IMR-90 (cell line): ENCODE measurements at regions not wholly inside any gene's neighbourhood (a gene's known extent, or its start where the extent isn't known, plus 50 kb on each side); places are given as distances from the start of the nearest gene placed in this dataset.

Source experiments
- ATAC-seq: fragments of 200-7000 bp; cut with Tn5 transposase; 2 replicates; pipeline ENCODE4 v1.9.1; 2020; ENCODE audit warnings: low read depth, mild to moderate bottlenecking, moderate library complexity
- BruUV-seq: library from RNA; stranded (reverse); fragments of 400-500 nt; replicated peaks from 2 replicates; lab custom pipeline; 2021; lab: Mats Ljungman, UMichigan
- CTCF ChIA-PET: fragments of 300-600 bp; formaldehyde crosslinking; extraction: SDS; loops from one replicate; lab custom pipeline; 2021; ENCODE audit warnings: antibody characterized with exemption; lab: Yijun Ruan, JAX
- POLR2A ChIA-PET: fragments of 300-600 bp; sonication (Branson Sonifier 250); formaldehyde crosslinking; loops from one replicate; lab custom pipeline; 2022; ENCODE audit warnings: antibody characterized with exemption; ENCODE audit not compliant: unreplicated experiment; lab: Charles Lee
- DNase-seq: peaks from one replicate; pipeline ENCODE4 v3.0.0; 2013
- H2AFZ ChIP-seq: replicated peaks from 2 replicates; pipeline ENCODE3; 2013; ENCODE audit warnings: low read length, mild to moderate bottlenecking; ENCODE audit not compliant: poor library complexity
- H2AK5ac ChIP-seq: 2 replicates; pipeline ENCODE4 v1.6.1; 2013; ENCODE audit warnings: low read depth, low read length, inconsistent platforms
- H2AK9ac ChIP-seq: replicated peaks from 2 replicates; pipeline ENCODE3; 2013; ENCODE audit warnings: mild to moderate bottlenecking, low read depth, low read length, moderate library complexity; ENCODE audit not compliant: poor library complexity
- H2BK120ac ChIP-seq: 2 replicates; pipeline ENCODE4 v1.6.1; 2013; ENCODE audit warnings: low read depth, low read length, inconsistent platforms
- H2BK15ac ChIP-seq: 3 replicates; pipeline ENCODE4 v1.6.1; 2013; ENCODE audit warnings: low read depth, low read length, inconsistent platforms
- H2BK20ac ChIP-seq: 2 replicates; pipeline ENCODE4 v1.6.1; 2013; ENCODE audit warnings: low read depth, mild to moderate bottlenecking, inconsistent platforms, low read length, moderate library complexity
- H2BK5ac ChIP-seq: 2 replicates; pipeline ENCODE4 v1.6.1; 2013; ENCODE audit warnings: mild to moderate bottlenecking, low read depth, low read length, inconsistent platforms; ENCODE audit not compliant: poor library complexity, severe bottlenecking
- H3K14ac ChIP-seq: replicated peaks from 2 replicates; pipeline ENCODE4 v1.6.1; 2013; ENCODE audit warnings: low read depth, low read length, inconsistent platforms
- H3K18ac ChIP-seq: 2 replicates; pipeline ENCODE4 v1.6.1; 2013; ENCODE audit warnings: low read depth, low read length, control low read depth
- H3K23ac ChIP-seq: 2 replicates; pipeline ENCODE4 v1.6.1; 2013; ENCODE audit warnings: low read depth, low read length, inconsistent platforms
- H3K27ac ChIP-seq: 2 replicates; pipeline ENCODE4 v1.5.1; 2013; ENCODE audit warnings: mild to moderate bottlenecking, control low read depth, low read length; ENCODE audit not compliant: insufficient read depth
- H3K27me3 ChIP-seq: 2 replicates; pipeline ENCODE4 v1.6.1; 2013; ENCODE audit warnings: low read length; ENCODE audit not compliant: control insufficient read depth, insufficient read depth
- H3K36me3 ChIP-seq: 2 replicates; pipeline ENCODE4 v1.6.1; 2013; ENCODE audit warnings: low read length, mixed read lengths; ENCODE audit not compliant: control insufficient read depth, insufficient read depth
- H3K4ac ChIP-seq: 2 replicates; pipeline ENCODE4 v1.6.1; 2013; ENCODE audit warnings: low read depth, low read length, inconsistent platforms
- H3K4me1 ChIP-seq: 2 replicates; pipeline ENCODE4 v1.6.1; 2013; ENCODE audit warnings: low read length, mixed read lengths; ENCODE audit not compliant: control insufficient read depth, insufficient read depth
- H3K4me2 ChIP-seq: 2 replicates; pipeline ENCODE4 v1.6.1; 2013; ENCODE audit warnings: low read depth, mild to moderate bottlenecking, control low read depth, low read length, moderate library complexity
- H3K4me3 ChIP-seq: 2 replicates; pipeline ENCODE4 v1.5.1; 2013; ENCODE audit warnings: low read depth, mild to moderate bottlenecking, control low read depth, low read length, moderate library complexity; ENCODE audit not compliant: insufficient read depth
- H3K56ac ChIP-seq: 2 replicates; pipeline ENCODE4 v1.6.1; 2013; ENCODE audit warnings: low read length, inconsistent platforms; ENCODE audit not compliant: insufficient read depth; ENCODE audit errors: extremely low read depth
- H3K79me1 ChIP-seq, 2 experiments: 2 replicates each; pipeline ENCODE4 v1.6.1; 2013; ENCODE audit warnings: low read length in 2 of 2, inconsistent platforms in 1 of 2, low read depth in 1 of 2
- H3K9ac ChIP-seq: 2 replicates; pipeline ENCODE4 v1.6.1; 2013; ENCODE audit warnings: low read depth, low read length, control low read depth
- H3K9me1 ChIP-seq: 2 replicates; pipeline ENCODE4 v1.6.1; 2013; ENCODE audit warnings: low read length, inconsistent platforms; ENCODE audit not compliant: insufficient read depth
- H3K9me3 ChIP-seq: 2 replicates; pipeline ENCODE4 v1.6.1; 2013; ENCODE audit warnings: low read length; ENCODE audit not compliant: control insufficient read depth, insufficient read depth
- H4K20me1 ChIP-seq: 2 replicates; pipeline ENCODE4 v1.6.1; 2013; ENCODE audit warnings: low read length, inconsistent platforms; ENCODE audit not compliant: insufficient read depth
- H4K5ac ChIP-seq: 2 replicates; pipeline ENCODE4 v1.6.1; 2013; ENCODE audit warnings: mild to moderate bottlenecking, low read depth, low read length, control low read depth
- H4K8ac ChIP-seq, 2 experiments: 2 replicates each; pipeline ENCODE4 v1.6.1; 2013; ENCODE audit warnings: low read depth in 2 of 2, low read length in 2 of 2, control low read depth in 1 of 2, inconsistent platforms in 1 of 2
- H4K91ac ChIP-seq: 2 replicates; pipeline ENCODE4 v1.6.1; 2013; ENCODE audit warnings: low read depth, low read length, inconsistent platforms; ENCODE audit not compliant: insufficient read depth
- BHLHE40 ChIP-seq: fragments of 150-350 bp; IDR thresholded peaks from 2 replicates; pipeline ENCODE4 v1.6.1; 2016; ENCODE audit warnings: mild to moderate bottlenecking, low read depth, low read length
- CHD1 ChIP-seq: IDR thresholded peaks from 2 replicates; pipeline ENCODE4 v1.6.1; 2012; ENCODE audit warnings: low read depth, low read length, improper control_type of control experiment
- CTCF ChIP-seq: conservative IDR thresholded peaks from 2 replicates; pipeline ENCODE4 v1.5.1; 2012; ENCODE audit warnings: mild to moderate bottlenecking, low read depth, low read length, improper control_type of control experiment
- FOS ChIP-seq: fragments of 150-350 bp; IDR thresholded peaks from 2 replicates; pipeline ENCODE4 v1.6.1; 2016; ENCODE audit warnings: low read depth, low read length
- MAFK ChIP-seq: IDR thresholded peaks from 2 replicates; pipeline ENCODE4 v1.6.1; 2012; ENCODE audit warnings: low read depth, low read length, improper control_type of control experiment
- MAZ ChIP-seq: IDR thresholded peaks from 2 replicates; pipeline ENCODE4 v1.6.1; 2012; ENCODE audit warnings: low read depth, mild to moderate bottlenecking, low read length, improper control_type of control experiment, moderate library complexity, borderline replicate concordance
- MXI1 ChIP-seq: IDR thresholded peaks from 2 replicates; pipeline ENCODE4 v1.6.1; 2012; ENCODE audit warnings: low read depth, mild to moderate bottlenecking, low read length, moderate library complexity, borderline replicate concordance
- NFE2L2 ChIP-seq: fragments of 150-350 bp; IDR thresholded peaks from 2 replicates; pipeline ENCODE4 v1.6.1; 2016; ENCODE audit warnings: low read depth, mild to moderate bottlenecking, low read length
- POLR2A ChIP-seq: IDR thresholded peaks from 2 replicates; pipeline ENCODE4 v1.6.1; 2012; ENCODE audit warnings: mild to moderate bottlenecking, low read depth, low read length
- RCOR1 ChIP-seq: IDR thresholded peaks from 2 replicates; pipeline ENCODE4 v1.6.1; 2012; ENCODE audit warnings: mild to moderate bottlenecking, low read length, improper control_type of control experiment; ENCODE audit not compliant: insufficient replicate concordance
- USF2 ChIP-seq: fragments of 150-350 bp; IDR thresholded peaks from 2 replicates; pipeline ENCODE4 v1.6.1; 2017; ENCODE audit warnings: mild to moderate bottlenecking, antibody characterized with exemption, low read length, low read depth
- WGBS, 2 experiments: methylation state at CpG; one replicate each; pipeline versions ENCODE4 v1.1.5 to v1.1.7; 2013; ENCODE audit warnings: missing lambda C conversion rate in 2 of 2; ENCODE audit not compliant: insufficient read length in 1 of 2; ENCODE audit errors: extremely low coverage in 2 of 2; 5-methylcytosine and 5-hydroxymethylcytosine counted together
- dilution Hi-C: fragments of 300-500 bp; cut with HindIII; formaldehyde crosslinking; loops from one replicate; pipeline ENCODE4 v1.14.3; 2018; ENCODE audit warnings: low sequenced_read_pairs; ENCODE audit not compliant: unreplicated experiment
- in situ Hi-C: fragments of 300-500 bp; cut with MboI; formaldehyde crosslinking; loops from 3 replicates; pipeline ENCODE4 v1.14.3; 2019; ENCODE audit warnings: low sequenced_read_pairs, inconsistent platforms, mixed read lengths
- intact Hi-C: fragments of 100-400 bp; cut with micrococcal nuclease; formaldehyde crosslinking; loops from 2 replicates; pipeline ENCODE4 v1.10.0; 2022

GRCh38 chr11:115707180-115707905 is 203.1 kb upstream of the CADM1 start:
- WGBS, 2 experiments, result no CpG with 5 or more reads among the region's 4 CpGs
- no peak overlapping the region for H4K91ac ChIP-seq
- H3K4me2 ChIP-seq, result no peak overlapping the region
- no peak overlapping the region for H3K4ac ChIP-seq
- TF ChIP-seq CHD1, result no peak
- TF ChIP-seq BHLHE40, result no peak
- TF ChIP-seq POLR2A, result no peak
- TF ChIP-seq FOS, result no peak
- no peak for TF ChIP-seq MXI1
- no peak for TF ChIP-seq RCOR1
- TF ChIP-seq MAZ, result no peak
- no peak for TF ChIP-seq NFE2L2
- no peak for TF ChIP-seq CTCF
- no peak for TF ChIP-seq MAFK
- TF ChIP-seq USF2, result no peak
- H2AFZ ChIP-seq, result no peak overlapping the region
- no peak overlapping the region for H3K18ac ChIP-seq
- no peak overlapping the region for H4K5ac ChIP-seq
- DNase-seq (no peak), ATAC-seq (no peak)
- ChIA-PET CTCF (interaction anchor here (0.6 to 1.3 kb wide), 3 partner anchors 8 to 493 kb away, joined by 3 to 7 read pairs (median 4); no protein-coding TSS in a partner anchor), POLR2A (no interaction called here)
- no peak overlapping the region for H3K23ac ChIP-seq
- no peak overlapping the region for H3K4me3 ChIP-seq
- H3K27ac ChIP-seq, result no peak overlapping the region
- BruUV-seq, result no TSS peak
- no peaks in the 10 kb centered on the region for H3K9me1 ChIP-seq
- H2BK20ac ChIP-seq, result no peak overlapping the region
- no peaks in the 10 kb centered on the region for H3K36me3 ChIP-seq
- dilution Hi-C loops (no loop called here), in situ Hi-C loops (no loop called here), intact Hi-C loops (no loop called here)
- H3K79me1 ChIP-seq, result no peaks in the 10 kb centered on the region
- no peak overlapping the region for H2BK5ac ChIP-seq
- H3K9me3 ChIP-seq, result no peaks in the 10 kb centered on the region
- no peak overlapping the region for H2AK5ac ChIP-seq
- H2BK15ac ChIP-seq, result no peak overlapping the region
- no peaks in the 10 kb centered on the region for H3K4me1 ChIP-seq
- H4K20me1 ChIP-seq, result no peaks in the 10 kb centered on the region
- H3K27me3 ChIP-seq, result peaks cover 9% of the 10 kb centered on the region
- no peak overlapping the region for H3K9ac ChIP-seq
- no peak overlapping the region for H3K14ac ChIP-seq
- no peak overlapping the region for H2AK9ac ChIP-seq
- no peak overlapping the region for H3K56ac ChIP-seq
- H2BK120ac ChIP-seq, result no peak overlapping the region
- no peak overlapping the region for H4K8ac ChIP-seq
